ENCODE measurements at regions not wholly inside any gene's neighbourhood (a gene's known extent, or its start where the extent isn't known, plus 50 kb on each side); places are given as distances from the start of the nearest gene placed in this dataset.
A peak's percentile ranks its signal among the peaks of the same experiment; 100 is the strongest.
"Not testable (repeated sequence)": the region's sequence is repeated elsewhere in the genome, so short reads cannot be mapped to it uniquely, and the experiment has no call there.

- POLR2A ChIA-PET = no interaction called here
- peaks cover 0 to 2% of the 10 kb centered on the region in 2 donors for H3K27me3 Mint-ChIP-seq
- H3K4me1 Mint-ChIP-seq = peaks cover 0 to 5% (median 3%) of the 10 kb centered on the region in 3 donors
These were observed 141.4 kb upstream of the PLEKHM1 start for GRCh38 chr17:45631941-45632340.

GRCh38 chr17:45639297-45639849 is 144.7 kb upstream of the CRHR1 start:
- Histone ChIP-seq H3K4me3 (ENCODE audit: low read length) (no peak overlapping the region), H3K4me1 (ENCODE audit: insufficient read depth, low read length) (peaks cover 5% of the 10 kb centered on the region), H3K9me3 (ENCODE audit: low read length) (no peaks in the 10 kb centered on the region), H3K27ac (ENCODE audit: low read depth, low read length) (no peak overlapping the region), H3K36me3 (ENCODE audit: insufficient read depth, low read length) (peaks cover 4% of the 10 kb centered on the region), H3K27me3 (ENCODE audit: insufficient read depth, low read length, poor library complexity, severe bottlenecking) (no peaks in the 10 kb centered on the region)
- Mint-ChIP-seq H3K27me3 (no peaks in the 10 kb centered on the region), H3K27ac (peak overlapping the region in 2 of 8 donors; percentile 32 to 47), H3K9me3 (no peaks in the 10 kb centered on the region), H3K36me3 (peaks cover 0 to 34% (median 10%) of the 10 kb centered on the region in 3 donors), H3K4me3 (no peak overlapping the region), H3K4me1 (peaks cover 7 to 8% (median 8%) of the 10 kb centered on the region in 3 donors)
- CTCF ChIA-PET = interaction anchor here (0.9 to 9.2 kb wide), 3 partner anchors 17 to 212 kb away, joined by 4 to 67 read pairs (median 6); no protein-coding TSS in a partner anchor
- POLR2A ChIA-PET = no interaction called here
- DNase-seq = no peak

More at GRCh38 chr17:45631941-45632340, 141.4 kb upstream of the PLEKHM1 start:
- Histone ChIP-seq H3K27ac (ENCODE audit: low read depth, low read length) (no peak overlapping the region), H3K36me3 (ENCODE audit: insufficient read depth, low read length) (peaks cover 27% of the 10 kb centered on the region), H3K4me1 (ENCODE audit: insufficient read depth, low read length) (no peaks in the 10 kb centered on the region), H3K27me3 (ENCODE audit: insufficient read depth, low read length, poor library complexity, severe bottlenecking) (no peaks in the 10 kb centered on the region), H3K9me3 (ENCODE audit: low read length) (no peaks in the 10 kb centered on the region), H3K4me3 (ENCODE audit: low read length) (no peak overlapping the region)
- CTCF ChIA-PET = interaction anchor here (1.0 kb wide), 1 partner anchor 11 kb away, joined by 4 read pairs; no protein-coding TSS in a partner anchor
- no peak for DNase-seq
- Mint-ChIP-seq H3K9me3 (no peaks in the 10 kb centered on the region), H3K36me3 (peaks cover 5 to 77% (median 26%) of the 10 kb centered on the region in 3 donors), H3K27ac (no peak overlapping the region), H3K4me3 (no peak overlapping the region)

- no peak overlapping the region for H3K4me3 Mint-ChIP-seq
- ChIA-PET POLR2A (no interaction called here), CTCF (interaction anchor here (0.6 to 9.2 kb wide), 8 partner anchors 9 to 211 kb away, joined by 3 to 67 read pairs (median 4); no protein-coding TSS in a partner anchor)
- no peaks in the 10 kb centered on the region for H3K27me3 ChIP-seq (ENCODE audit: insufficient read depth, low read length, poor library complexity, severe bottlenecking)
- H3K27me3 Mint-ChIP-seq = no peaks in the 10 kb centered on the region
- peak; percentile 56 to 79 (median 59) for DNase-seq
- no peaks in the 10 kb centered on the region for H3K9me3 Mint-ChIP-seq
- no peak overlapping the region for H3K27ac ChIP-seq (ENCODE audit: low read depth, low read length)
- no peak overlapping the region for H3K4me3 ChIP-seq (ENCODE audit: low read length)
- peak overlapping the region in 6 of 8 donors; percentile 2 to 83 (median 40) for H3K27ac Mint-ChIP-seq
- H3K36me3 ChIP-seq (ENCODE audit: insufficient read depth, low read length) = peaks cover 3% of the 10 kb centered on the region
- H3K36me3 Mint-ChIP-seq = peaks cover 0 to 30% (median 9%) of the 10 kb centered on the region in 3 donors
- peaks cover 7 to 8% (median 8%) of the 10 kb centered on the region in 3 donors for H3K4me1 Mint-ChIP-seq
- H3K9me3 ChIP-seq (ENCODE audit: low read length) = no peaks in the 10 kb centered on the region
- peaks cover 5% of the 10 kb centered on the region for H3K4me1 ChIP-seq (ENCODE audit: insufficient read depth, low read length)
These were observed 143.8 kb upstream of the CRHR1 start for GRCh38 chr17:45640141-45640850.

GRCh38 chr17:45641541-45641940 is 142.6 kb upstream of the CRHR1 start:
- Histone ChIP-seq H3K4me3 (ENCODE audit: low read length) (no peak overlapping the region), H3K36me3 (ENCODE audit: insufficient read depth, low read length) (peaks cover under 1% of the 10 kb centered on the region), H3K9me3 (ENCODE audit: low read length) (no peaks in the 10 kb centered on the region), H3K4me1 (ENCODE audit: insufficient read depth, low read length) (peaks cover 9% of the 10 kb centered on the region), H3K27ac (ENCODE audit: low read depth, low read length) (no peak overlapping the region), H3K27me3 (ENCODE audit: insufficient read depth, low read length, poor library complexity, severe bottlenecking) (no peaks in the 10 kb centered on the region)
- Mint-ChIP-seq H3K4me3 (no peak overlapping the region), H3K36me3 (peaks cover 0 to 18% (median 0%) of the 10 kb centered on the region in 3 donors), H3K9me3 (no peaks in the 10 kb centered on the region), H3K27ac (no peak overlapping the region), H3K4me1 (peaks cover 13 to 14% (median 13%) of the 10 kb centered on the region in 3 donors), H3K27me3 (no peaks in the 10 kb centered on the region)
- no peak for DNase-seq
- ChIA-PET POLR2A (no interaction called here), CTCF (interaction anchor here (0.9 to 9.2 kb wide), 2 partner anchors 91 to 189 kb away, joined by 4 to 67 read pairs; no protein-coding TSS in a partner anchor)

- Histone ChIP-seq H3K27me3 (ENCODE audit: insufficient read depth, low read length, poor library complexity, severe bottlenecking) (no peaks in the 10 kb centered on the region), H3K27ac (ENCODE audit: low read depth, low read length) (no peak overlapping the region), H3K9me3 (ENCODE audit: low read length) (no peaks in the 10 kb centered on the region), H3K4me1 (ENCODE audit: insufficient read depth, low read length) (peaks cover 13% of the 10 kb centered on the region), H3K36me3 (ENCODE audit: insufficient read depth, low read length) (no peaks in the 10 kb centered on the region), H3K4me3 (ENCODE audit: low read length) (no peak overlapping the region)
- Mint-ChIP-seq H3K27ac (peak overlapping the region in 1 of 8 donors; percentile 72), H3K9me3 (no peaks in the 10 kb centered on the region), H3K36me3 (peaks cover 0 to 11% (median 0%) of the 10 kb centered on the region in 3 donors), H3K4me1 (peaks cover 16 to 24% (median 19%) of the 10 kb centered on the region in 3 donors), H3K27me3 (no peaks in the 10 kb centered on the region), H3K4me3 (no peak overlapping the region)
- ChIA-PET POLR2A (no interaction called here), CTCF (interaction anchor here (9.2 kb wide), 1 partner anchor 187 kb away, joined by 67 read pairs; no protein-coding TSS in a partner anchor)
- no peak for DNase-seq
These were observed 140.5 kb upstream of the CRHR1 start for GRCh38 chr17:45643591-45643990.

GRCh38 chr17:45644637-45645036 is 139.5 kb upstream of the CRHR1 start:
- not testable (repeated sequence) for DNase-seq, H3K27ac Mint-ChIP-seq
- CTCF ChIA-PET = interaction anchor here (1.2 to 2.5 kb wide), 2 partner anchors 186 to 188 kb away, joined by 3 to 9 read pairs; no protein-coding TSS in a partner anchor

GRCh38 chr17:45645330-45645729 is 138.8 kb upstream of the CRHR1 start:
- Mint-ChIP-seq H3K27me3 (peaks cover 0 to 3% of the 10 kb centered on the region in 2 donors), H3K4me3 (no peak overlapping the region), H3K27ac (peak overlapping the region in 1 of 8 donors; percentile 42), H3K9me3 (no peaks in the 10 kb centered on the region), H3K36me3 (peaks cover 0 to under 1% (median 0%) of the 10 kb centered on the region in 3 donors), H3K4me1 (peaks cover 10 to 19% (median 14%) of the 10 kb centered on the region in 3 donors)
- Histone ChIP-seq H3K36me3 (ENCODE audit: insufficient read depth, low read length) (no peaks in the 10 kb centered on the region), H3K27ac (ENCODE audit: low read depth, low read length) (no peak overlapping the region), H3K27me3 (ENCODE audit: insufficient read depth, low read length, poor library complexity, severe bottlenecking) (no peaks in the 10 kb centered on the region), H3K9me3 (ENCODE audit: low read length) (no peaks in the 10 kb centered on the region), H3K4me3 (ENCODE audit: low read length) (no peak overlapping the region), H3K4me1 (ENCODE audit: insufficient read depth, low read length) (peaks cover 9% of the 10 kb centered on the region)
- CTCF ChIA-PET = interaction anchor here (2.5 kb wide), 1 partner anchor 187 kb away, joined by 9 read pairs; no protein-coding TSS in a partner anchor
- POLR2A ChIA-PET = no interaction called here
- DNase-seq = no peak

More at GRCh38 chr17:45644637-45645036, 139.5 kb upstream of the CRHR1 start:
- H3K4me3 ChIP-seq (ENCODE audit: low read length); H3K36me3 Mint-ChIP-seq; H3K27me3 ChIP-seq (ENCODE audit: insufficient read depth, low read length, poor library complexity, severe bottlenecking); H3K9me3 Mint-ChIP-seq; H3K27ac ChIP-seq (ENCODE audit: low read depth, low read length); H3K36me3 ChIP-seq (ENCODE audit: insufficient read depth, low read length); H3K4me3 Mint-ChIP-seq; H3K9me3 ChIP-seq (ENCODE audit: low read length); POLR2A ChIA-PET; H3K27me3 Mint-ChIP-seq: not testable (repeated sequence)
- H3K4me1 ChIP-seq (ENCODE audit: insufficient read depth, low read length) = peaks cover 13% of the 10 kb centered on the region
- H3K4me1 Mint-ChIP-seq = peaks cover 14 to 24% (median 19%) of the 10 kb centered on the region in 3 donors

Data from CD8-positive, alpha-beta memory T cell (primary cell).